Mucosa of descending colon (tissue), 3 donors: ENCODE measurements at regions not wholly inside any gene's neighbourhood (a gene's known extent, or its start where the extent isn't known, plus 50 kb on each side); places are given as distances from the start of the nearest gene placed in this dataset.

Experiments
- ATAC-seq: fragments of 200-7000 bp; cut with Tn5 transposase; one replicate; pipeline ENCODE4 v1.9.1; 2020; ENCODE audit warnings: mild to moderate bottlenecking, moderate library complexity
- DNase-seq, 3 donors: peaks; one replicate each; pipeline ENCODE4 v3.0.0-alpha.2; 2020
- H3K36me3 ChIP-seq: fragments of 200-600 bp; one replicate; pipeline ENCODE4 v1.8.0; 2021; ENCODE audit warnings: low read depth, mild to moderate bottlenecking
- H3K4me1 ChIP-seq: fragments of 200-600 bp; one replicate; pipeline ENCODE4 v1.8.0; 2021; ENCODE audit warnings: low read depth, mild to moderate bottlenecking
- H3K4me3 ChIP-seq: fragments of 200-600 bp; one replicate; pipeline ENCODE4 v1.8.0; 2021; ENCODE audit warnings: mild to moderate bottlenecking
- H3K9me3 ChIP-seq: fragments of 200-600 bp; one replicate; pipeline ENCODE4 v1.8.0; 2021; ENCODE audit warnings: mild to moderate bottlenecking
- intact Hi-C, 2 donors: fragments of 100-400 bp; cut with DNase I in 1 of 2; cut with micrococcal nuclease in 1 of 2; formaldehyde crosslinking; loops; one replicate each; pipeline versions ENCODE4 v1.11.0 to v1.11.1; 2022; cut with DNase I, micrococcal nuclease
- TF ChIP-seq, protein P1 (sequence below): fragments of 200-600 bp; IDR thresholded peaks from one replicate; pipeline ENCODE4 v1.8.0; 2022; ENCODE audit warnings: antibody characterized with exemption, mild to moderate bottlenecking
- donor health status: DM: no; HTN: no; CAD: no; lungs with moderate emphysema.
- donor health status: DM: no; HTN: no; CAD: no.
- donor health status: DM: no; HTN: yes; CAD: no.

DNA sequence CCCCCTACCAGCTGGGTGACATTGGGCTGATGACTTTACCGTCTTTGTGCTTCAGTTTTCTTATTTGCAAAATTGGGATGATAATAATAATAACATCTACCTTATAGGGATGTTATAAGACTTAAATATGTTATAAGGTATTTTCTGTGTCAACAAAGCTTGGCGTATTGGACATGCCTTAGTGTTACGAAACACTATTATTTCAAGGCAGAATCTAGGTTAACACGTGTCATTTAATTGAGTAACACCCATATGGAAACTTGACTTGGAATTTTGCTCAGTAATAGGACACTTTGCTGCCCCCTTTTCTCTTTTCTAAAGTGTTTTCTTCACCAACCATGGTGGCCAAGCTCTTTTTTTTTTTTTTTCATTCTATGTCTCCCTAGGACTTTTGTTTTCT lies 294.2 kb upstream of the SALL1 start:
- Histone ChIP-seq H3K4me3 (no peak overlapping the region), H3K9me3 (no peaks in the 10 kb centered on the region), H3K36me3 (no peaks in the 10 kb centered on the region), H3K4me1 (no peaks in the 10 kb centered on the region)
- ATAC-seq = no peak
- intact Hi-C loops = no loop called here
- no peak for DNase-seq
- TF ChIP-seq, protein P1, sequence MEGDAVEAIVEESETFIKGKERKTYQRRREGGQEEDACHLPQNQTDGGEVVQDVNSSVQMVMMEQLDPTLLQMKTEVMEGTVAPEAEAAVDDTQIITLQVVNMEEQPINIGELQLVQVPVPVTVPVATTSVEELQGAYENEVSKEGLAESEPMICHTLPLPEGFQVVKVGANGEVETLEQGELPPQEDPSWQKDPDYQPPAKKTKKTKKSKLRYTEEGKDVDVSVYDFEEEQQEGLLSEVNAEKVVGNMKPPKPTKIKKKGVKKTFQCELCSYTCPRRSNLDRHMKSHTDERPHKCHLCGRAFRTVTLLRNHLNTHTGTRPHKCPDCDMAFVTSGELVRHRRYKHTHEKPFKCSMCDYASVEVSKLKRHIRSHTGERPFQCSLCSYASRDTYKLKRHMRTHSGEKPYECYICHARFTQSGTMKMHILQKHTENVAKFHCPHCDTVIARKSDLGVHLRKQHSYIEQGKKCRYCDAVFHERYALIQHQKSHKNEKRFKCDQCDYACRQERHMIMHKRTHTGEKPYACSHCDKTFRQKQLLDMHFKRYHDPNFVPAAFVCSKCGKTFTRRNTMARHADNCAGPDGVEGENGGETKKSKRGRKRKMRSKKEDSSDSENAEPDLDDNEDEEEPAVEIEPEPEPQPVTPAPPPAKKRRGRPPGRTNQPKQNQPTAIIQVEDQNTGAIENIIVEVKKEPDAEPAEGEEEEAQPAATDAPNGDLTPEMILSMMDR = no peak

DNA sequence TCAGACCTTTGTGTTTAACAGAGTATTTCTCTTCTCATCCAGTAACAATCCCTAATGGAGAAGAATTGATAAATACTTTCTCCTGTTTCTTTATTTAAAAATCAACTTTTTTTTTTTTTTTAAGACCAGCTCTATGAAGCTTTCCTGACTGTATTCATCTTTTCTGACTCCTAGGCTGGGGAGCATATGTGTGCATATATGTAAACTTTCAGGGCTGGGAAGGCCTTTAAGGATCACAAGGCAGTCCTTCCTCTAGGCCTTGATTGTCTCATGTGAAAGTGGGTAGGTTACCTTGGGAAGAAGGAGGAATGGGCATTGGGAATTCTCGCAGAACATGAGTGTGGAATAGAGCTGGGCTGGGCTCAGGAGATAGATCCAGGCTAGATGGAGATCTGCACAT lies 292.9 kb upstream of the SALL1 start:
- no peaks in the 10 kb centered on the region for H3K9me3 ChIP-seq
- H3K4me1 ChIP-seq = no peaks in the 10 kb centered on the region
- no peak for ATAC-seq
- DNase-seq = no peak
- H3K4me3 ChIP-seq = no peak overlapping the region
- TF ChIP-seq, protein P1 = no peak
- no peaks in the 10 kb centered on the region for H3K36me3 ChIP-seq
- intact Hi-C loops = no loop called here

DNA sequence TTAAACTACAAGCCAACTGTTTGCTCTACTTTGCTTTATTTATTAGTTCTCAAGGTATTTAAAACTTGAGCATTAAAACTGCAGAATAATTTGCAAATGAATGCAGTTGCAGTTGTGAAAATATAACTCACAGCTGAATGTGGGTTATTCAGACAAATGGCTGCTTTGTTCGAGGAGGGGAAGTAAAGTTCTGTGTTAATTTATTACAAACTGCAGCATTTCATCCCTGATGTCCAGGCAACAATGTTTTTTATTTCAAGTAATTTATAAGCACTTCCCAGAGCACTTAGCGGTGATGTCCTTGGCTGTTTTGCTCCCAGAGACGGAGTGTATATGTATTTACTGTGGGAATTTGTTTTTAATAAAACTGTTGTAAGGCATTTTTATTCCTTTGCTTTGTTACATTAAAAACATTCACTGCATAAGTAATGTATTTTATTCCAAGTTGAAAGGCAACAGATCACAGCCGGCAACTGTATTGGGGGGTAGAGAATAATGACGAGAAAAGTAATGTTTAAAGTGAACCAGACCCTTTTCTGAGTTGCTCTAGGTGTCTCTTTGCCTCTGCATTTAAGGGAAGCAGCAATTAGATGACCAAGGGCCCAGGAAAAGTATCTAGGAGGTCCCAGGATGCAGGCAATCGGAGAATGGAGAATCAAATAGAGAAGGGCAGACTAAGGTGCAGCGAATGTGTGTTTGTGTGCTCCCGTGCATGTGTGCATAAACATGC lies 291.2 kb upstream of the SALL1 start:
- no peak for DNase-seq
- ATAC-seq = no peak
- Histone ChIP-seq H3K4me1 (no peaks in the 10 kb centered on the region), H3K36me3 (no peaks in the 10 kb centered on the region), H3K9me3 (no peaks in the 10 kb centered on the region), H3K4me3 (no peak overlapping the region)
- TF ChIP-seq, protein P1 = no peak
- intact Hi-C loops = no loop called here

DNA sequence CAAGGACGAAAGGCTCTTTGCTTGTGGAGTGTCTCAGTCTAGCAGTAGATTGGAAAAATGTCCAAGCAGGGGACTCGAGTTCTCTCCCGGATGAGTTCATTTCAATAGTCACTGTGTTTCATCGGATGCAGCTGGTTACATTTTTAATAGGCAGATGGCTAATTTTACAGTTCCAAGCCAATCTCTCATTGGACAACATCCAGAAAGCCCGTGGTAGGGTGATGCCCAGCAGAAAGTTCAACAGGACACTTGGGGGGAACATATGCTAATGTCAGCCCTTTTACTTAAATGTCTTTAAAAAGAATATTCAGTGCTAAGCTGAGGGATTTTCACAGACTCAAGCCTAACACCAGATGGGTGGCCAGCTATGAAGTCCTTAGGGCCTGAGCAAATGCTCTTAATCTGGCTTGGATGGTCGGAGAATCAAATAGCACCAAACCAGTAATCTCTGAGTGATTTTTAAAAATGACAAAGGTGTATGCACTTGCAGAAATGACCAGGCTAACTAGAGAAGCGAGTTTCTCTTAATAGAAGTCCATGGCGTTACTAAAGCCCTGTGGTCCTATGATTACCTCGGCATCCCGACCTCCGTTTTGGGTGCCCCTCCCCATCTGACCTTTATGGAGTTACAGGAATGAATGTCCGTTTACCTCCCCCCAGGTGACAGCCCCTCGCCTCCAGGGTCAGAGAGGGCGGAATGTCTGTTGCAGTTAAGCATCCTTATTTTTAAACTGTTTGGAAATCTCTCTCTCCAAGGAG lies 289.2 kb upstream of the SALL1 start:
- no peaks in the 10 kb centered on the region for H3K36me3 ChIP-seq
- H3K9me3 ChIP-seq = no peaks in the 10 kb centered on the region
- TF ChIP-seq, protein P1 = no peak
- ATAC-seq (no peak), DNase-seq (no peak)
- no peak overlapping the region for H3K4me3 ChIP-seq
- intact Hi-C loops = no loop called here
- H3K4me1 ChIP-seq = no peaks in the 10 kb centered on the region

DNA sequence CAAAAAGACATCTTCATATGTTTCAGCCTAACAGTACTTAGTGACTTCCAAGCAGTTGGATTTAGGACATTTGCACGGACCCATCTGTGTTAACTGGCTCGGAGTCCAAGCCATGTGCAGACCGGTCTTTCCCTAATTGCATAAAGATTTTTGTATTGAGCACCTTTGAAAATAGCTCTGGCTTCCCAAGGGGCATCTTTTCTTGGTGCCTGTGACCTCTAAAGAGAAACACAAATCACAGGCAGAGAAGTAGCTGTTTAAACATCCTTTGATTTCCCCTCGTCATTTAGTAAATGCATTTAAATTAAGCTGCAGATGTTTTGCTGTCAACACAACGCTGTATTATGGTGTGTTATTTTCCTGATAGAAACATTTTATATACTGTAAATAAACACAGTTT lies 288.2 kb upstream of the SALL1 start:
- Histone ChIP-seq H3K4me1 (no peaks in the 10 kb centered on the region), H3K36me3 (no peaks in the 10 kb centered on the region), H3K4me3 (no peak overlapping the region), H3K9me3 (no peaks in the 10 kb centered on the region)
- DNase-seq (no peak), ATAC-seq (no peak)
- TF ChIP-seq, protein P1 = no peak
- intact Hi-C loops = no loop called here
